ENCODE measurements at regions not wholly inside any gene's neighbourhood (a gene's known extent, or its start where the extent isn't known, plus 50 kb on each side); places are given as distances from the start of the nearest gene placed in this dataset.

GRCh38 chr1:219365451-219365850, 191.8 kb downstream of the LYPLAL1 start:
- TF ChIP-seq EZH2 (IDR thresholded peaks at IDR 0.05; ENCODE audit: low read length, unreplicated experiment), result no peak
- TF ChIP-seq, protein P1, sequence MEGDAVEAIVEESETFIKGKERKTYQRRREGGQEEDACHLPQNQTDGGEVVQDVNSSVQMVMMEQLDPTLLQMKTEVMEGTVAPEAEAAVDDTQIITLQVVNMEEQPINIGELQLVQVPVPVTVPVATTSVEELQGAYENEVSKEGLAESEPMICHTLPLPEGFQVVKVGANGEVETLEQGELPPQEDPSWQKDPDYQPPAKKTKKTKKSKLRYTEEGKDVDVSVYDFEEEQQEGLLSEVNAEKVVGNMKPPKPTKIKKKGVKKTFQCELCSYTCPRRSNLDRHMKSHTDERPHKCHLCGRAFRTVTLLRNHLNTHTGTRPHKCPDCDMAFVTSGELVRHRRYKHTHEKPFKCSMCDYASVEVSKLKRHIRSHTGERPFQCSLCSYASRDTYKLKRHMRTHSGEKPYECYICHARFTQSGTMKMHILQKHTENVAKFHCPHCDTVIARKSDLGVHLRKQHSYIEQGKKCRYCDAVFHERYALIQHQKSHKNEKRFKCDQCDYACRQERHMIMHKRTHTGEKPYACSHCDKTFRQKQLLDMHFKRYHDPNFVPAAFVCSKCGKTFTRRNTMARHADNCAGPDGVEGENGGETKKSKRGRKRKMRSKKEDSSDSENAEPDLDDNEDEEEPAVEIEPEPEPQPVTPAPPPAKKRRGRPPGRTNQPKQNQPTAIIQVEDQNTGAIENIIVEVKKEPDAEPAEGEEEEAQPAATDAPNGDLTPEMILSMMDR (conservative IDR thresholded peaks at IDR 0.05; ENCODE audit: low read depth, low read length), result no peak
- TF ChIP-seq EZH2phosphoT487 (IDR thresholded peaks at IDR 0.05; ENCODE audit: borderline replicate concordance, low read length), result no peak

Data from PC-3 (cell line).